GM12891 (cell line): ENCODE measurements at regions not wholly inside any gene's neighbourhood (a gene's known extent, or its start where the extent isn't known, plus 50 kb on each side); places are given as distances from the start of the nearest gene placed in this dataset.

ENCODE experiments used
- POLR2A ChIP-seq: IDR thresholded peaks from 2 replicates; pipeline ENCODE4 v1.6.1; 2011; ENCODE audit warnings: low read depth, low read length, control low read depth
- POLR2AphosphoS5 ChIP-seq: IDR thresholded peaks from 2 replicates; pipeline ENCODE4 v1.6.1; 2011; ENCODE audit warnings: low read depth, low read length, control low read depth
- TAF1 ChIP-seq: IDR thresholded peaks from 2 replicates; pipeline ENCODE4 v1.6.1; 2011; ENCODE audit warnings: low read depth, low read length, control low read depth

DNA sequence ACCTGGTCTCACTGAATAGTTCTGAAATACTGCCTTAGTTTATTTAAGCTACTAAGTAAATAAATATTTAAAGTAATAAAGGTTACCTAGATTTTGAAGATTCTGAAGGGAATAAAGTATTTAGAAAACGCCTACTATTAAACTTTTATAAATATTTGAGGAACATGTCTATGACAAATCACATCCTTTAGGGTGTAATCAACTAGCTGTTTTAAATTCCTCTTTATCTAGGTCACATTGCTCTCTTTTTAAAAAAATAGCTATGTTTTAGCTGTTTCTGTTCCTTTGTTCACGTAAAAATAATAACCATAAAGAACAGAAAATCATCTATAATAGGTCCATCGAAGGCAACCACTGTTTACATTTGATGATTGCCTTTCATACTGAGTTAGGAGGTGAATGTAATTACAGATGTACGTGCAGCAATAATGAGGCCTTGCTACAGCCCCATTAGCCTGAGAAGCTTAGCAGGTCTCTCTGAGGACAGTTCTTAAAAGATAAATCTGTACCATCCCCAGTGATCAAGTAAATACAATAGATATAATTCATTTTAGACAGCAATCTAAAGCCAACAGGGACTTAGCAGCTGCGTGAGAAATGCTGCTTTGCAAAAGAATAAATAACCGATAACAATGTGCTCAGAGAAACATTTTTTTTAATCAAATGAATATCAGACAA is 449.5 kb downstream of the LIG4 start:
- TF ChIP-seq POLR2AphosphoS5 (no peak), POLR2A (no peak), TAF1 (no peak)
